Islet precursor cell (in vitro differentiated cells): ENCODE measurements at regions not wholly inside any gene's neighbourhood (a gene's known extent, or its start where the extent isn't known, plus 50 kb on each side); places are given as distances from the start of the nearest gene placed in this dataset.
A peak's percentile ranks its signal among the peaks of the same experiment; 100 is the strongest.
"Not testable (repeated sequence)": the region's sequence is repeated elsewhere in the genome, so short reads cannot be mapped to it uniquely, and the experiment has no call there.

Experiments
- DNase-seq: peaks from one replicate; pipeline ENCODE4 v3.0.0-alpha.2; 2018

DNA sequence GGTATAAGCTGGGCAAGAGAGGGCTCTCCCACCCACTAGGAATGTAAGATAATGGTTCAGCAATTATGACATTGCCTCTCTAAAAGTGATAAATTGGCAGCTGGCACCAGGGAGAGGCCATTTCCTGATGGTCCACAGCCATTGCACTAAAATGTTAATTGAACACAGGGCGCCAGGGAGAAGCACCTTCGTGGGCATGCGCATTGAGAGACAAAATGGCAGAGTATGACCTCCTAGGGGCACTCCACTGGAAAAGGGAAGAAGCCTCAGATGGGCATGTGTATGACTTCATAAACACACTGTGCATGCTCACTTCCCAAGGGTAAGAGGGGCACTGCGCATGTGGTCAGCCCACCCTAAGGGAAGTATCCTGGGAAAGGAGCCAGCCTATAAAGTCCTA lies 419.2 kb downstream of the AGTPBP1 start:
- no peak for DNase-seq

GRCh38 chr9:85321561-85321960 lies 420.2 kb downstream of the AGTPBP1 start:
- DNase-seq, result no peak

GRCh38 chr9:85319936-85320656 lies 421.7 kb downstream of the AGTPBP1 start:
- no peak for DNase-seq

- DNase-seq, result not testable (repeated sequence)
Observed at GRCh38 chr9:85315535-85315934, 426.2 kb downstream of the AGTPBP1 start.

DNA sequence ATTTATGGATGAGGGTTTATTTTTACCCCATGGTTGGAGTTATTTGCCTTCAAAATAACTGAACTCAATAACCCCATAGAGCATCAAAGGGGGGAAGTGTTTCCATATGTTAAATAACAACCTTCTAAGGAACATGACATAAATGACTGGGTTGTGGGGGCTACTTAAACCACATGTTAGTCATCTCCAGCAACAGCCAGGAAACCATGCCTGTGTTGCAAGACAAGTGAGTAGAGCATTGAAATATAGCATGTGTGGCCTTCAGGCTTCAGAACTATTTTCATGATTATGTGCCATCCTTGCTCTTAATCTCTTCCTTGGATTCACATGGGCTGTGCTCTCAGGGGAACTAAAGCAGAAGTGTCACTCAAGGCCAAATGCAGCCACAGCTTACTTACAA lies 431.2 kb downstream of the AGTPBP1 start:
- no peak for DNase-seq

- no peak for DNase-seq
Observed at GRCh38 chr9:85303757-85304134, 438.0 kb downstream of the AGTPBP1 start.

- DNase-seq, result no peak
Observed at GRCh38 chr9:85302938-85303756, 438.6 kb downstream of the AGTPBP1 start.

DNA sequence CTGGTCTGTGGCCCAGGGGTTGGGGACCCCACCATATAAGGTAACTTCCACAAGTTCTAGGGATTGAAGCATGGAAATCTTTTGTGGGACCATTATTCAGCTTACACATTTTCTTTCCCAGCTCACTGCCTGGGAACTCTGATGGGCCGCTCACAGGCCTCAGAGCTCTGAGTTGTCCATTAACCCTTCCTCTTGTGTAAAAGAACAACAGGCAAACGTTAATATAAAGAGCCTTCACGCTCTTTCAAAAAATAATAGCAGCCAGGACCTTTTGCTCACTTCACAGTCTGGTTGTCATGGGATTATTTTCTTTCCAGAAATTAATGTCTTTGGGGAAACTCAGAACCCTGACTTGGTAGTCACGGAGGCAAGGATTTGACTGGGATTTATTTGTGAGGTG lies 443.3 kb downstream of the AGTPBP1 start:
- DNase-seq, result no peak

GRCh38 chr9:85295244-85295643 lies 446.5 kb downstream of the AGTPBP1 start:
- not testable (repeated sequence) for DNase-seq

GRCh38 chr9:85292261-85292660 lies 449.5 kb downstream of the AGTPBP1 start:
- no peak for DNase-seq

DNA sequence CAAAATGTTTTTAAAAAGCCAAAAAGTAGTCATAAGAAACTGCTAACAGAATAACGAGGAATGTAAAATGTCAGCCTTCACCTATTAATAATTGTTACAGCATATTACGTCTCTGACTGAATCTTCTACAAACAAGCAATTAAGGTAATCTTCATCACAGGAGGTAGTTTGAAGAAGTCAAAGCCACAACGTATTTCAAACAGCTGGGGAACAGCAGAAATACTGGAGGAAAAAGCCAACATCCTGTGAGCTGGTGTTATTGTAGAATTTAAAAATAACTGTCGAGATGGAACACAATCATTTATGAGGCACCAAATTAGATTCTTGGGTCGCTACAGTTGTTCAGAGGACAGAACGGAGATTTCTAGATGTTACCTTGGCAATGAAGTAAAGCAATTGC lies 450.5 kb downstream of the AGTPBP1 start:
- DNase-seq, result no peak

GRCh38 chr9:85290019-85290418 lies 451.7 kb downstream of the AGTPBP1 start:
- no peak for DNase-seq

DNA sequence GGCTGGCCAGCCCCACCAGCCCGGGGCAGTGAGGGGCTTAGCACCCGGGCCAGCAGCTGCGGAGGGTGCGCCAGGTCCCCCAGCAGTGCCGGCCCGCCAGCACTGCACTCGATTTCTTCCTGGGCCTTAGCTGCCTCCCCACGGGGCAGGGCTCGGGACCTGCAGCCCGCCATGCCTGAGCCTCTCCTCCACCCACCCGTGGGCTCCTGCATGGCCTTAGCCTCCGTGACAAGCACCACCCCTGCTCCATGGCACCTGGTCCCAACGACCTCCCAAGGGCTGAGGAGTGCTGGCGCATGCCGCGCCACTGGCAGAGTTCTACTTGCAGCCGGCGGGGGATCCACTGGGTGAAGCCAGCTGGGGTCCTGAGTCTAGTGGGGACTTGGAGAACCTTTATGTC lies 452.6 kb downstream of the AGTPBP1 start:
- DNase-seq, result no peak

GRCh38 chr9:85283421-85283820 lies 458.3 kb downstream of the AGTPBP1 start:
- no peak for DNase-seq

DNA sequence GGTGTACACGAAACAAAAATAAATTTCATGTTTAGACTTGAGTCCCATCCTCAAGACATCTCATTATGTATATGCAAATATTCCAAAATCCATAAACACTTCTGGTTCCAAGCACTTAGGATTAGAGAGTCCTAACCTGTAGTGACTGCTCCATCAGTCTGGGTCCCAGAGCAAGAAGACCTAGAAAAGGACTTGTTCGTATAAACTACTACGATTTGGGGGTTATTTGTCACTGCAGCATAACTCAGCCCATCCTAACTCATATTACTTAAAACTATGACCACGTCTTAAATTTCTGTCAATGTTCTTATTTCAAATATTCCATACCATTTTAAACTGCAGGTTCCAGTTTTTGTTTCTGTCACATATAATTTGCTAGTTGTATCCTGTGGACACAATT lies 463.0 kb downstream of the AGTPBP1 start:
- DNase-seq, result no peak

GRCh38 chr9:85276741-85277140 lies 465.0 kb downstream of the AGTPBP1 start:
- no peak for DNase-seq

- no peak for DNase-seq
Observed at GRCh38 chr9:85269811-85270210, 471.9 kb downstream of the AGTPBP1 start.

- no peak for DNase-seq
Observed at GRCh38 chr9:85268131-85268530, 473.6 kb downstream of the AGTPBP1 start.

DNA sequence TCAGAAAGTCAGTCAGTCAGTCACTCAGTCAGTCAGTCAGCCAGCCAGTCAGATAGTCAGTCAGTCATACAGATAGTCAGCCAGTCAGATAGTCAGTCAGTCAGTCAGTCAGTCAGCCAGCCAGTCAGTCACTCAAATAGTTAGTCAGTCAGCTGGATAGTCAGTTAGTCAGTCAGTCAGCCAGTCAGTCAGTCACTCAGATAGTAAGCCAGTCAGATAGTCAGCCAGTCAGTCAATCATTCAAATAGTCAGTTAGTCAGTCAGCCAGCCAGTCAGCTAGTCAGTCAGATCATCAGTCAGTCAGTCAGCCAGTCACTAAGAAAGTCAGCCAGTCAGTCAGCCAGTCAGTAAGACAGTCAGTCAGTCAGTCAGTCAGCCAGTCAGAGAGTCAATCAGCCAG lies 477.1 kb downstream of the AGTPBP1 start:
- DNase-seq, result no peak

- no peak for DNase-seq
Observed at GRCh38 chr9:85263288-85263687, 478.5 kb downstream of the AGTPBP1 start.

DNA sequence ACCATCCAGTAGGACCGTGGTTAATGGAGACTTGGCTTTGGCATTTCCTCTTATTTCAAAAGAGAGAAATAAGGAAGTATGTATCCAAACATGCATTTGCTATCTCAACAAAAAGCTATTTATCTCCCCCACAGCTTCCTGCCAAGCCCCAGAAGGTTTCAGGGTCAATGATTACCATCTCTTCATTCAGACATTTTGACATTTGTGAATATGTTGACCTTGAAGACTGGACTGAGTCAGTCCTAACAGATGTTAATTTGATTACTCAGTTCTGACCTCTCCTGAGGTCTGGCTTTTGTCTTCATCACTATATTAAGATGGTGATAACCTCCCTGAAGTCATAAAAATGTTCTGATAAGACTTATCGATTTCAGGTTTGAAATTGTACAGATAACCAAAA lies 479.4 kb downstream of the AGTPBP1 start:
- no peak for DNase-seq

DNA sequence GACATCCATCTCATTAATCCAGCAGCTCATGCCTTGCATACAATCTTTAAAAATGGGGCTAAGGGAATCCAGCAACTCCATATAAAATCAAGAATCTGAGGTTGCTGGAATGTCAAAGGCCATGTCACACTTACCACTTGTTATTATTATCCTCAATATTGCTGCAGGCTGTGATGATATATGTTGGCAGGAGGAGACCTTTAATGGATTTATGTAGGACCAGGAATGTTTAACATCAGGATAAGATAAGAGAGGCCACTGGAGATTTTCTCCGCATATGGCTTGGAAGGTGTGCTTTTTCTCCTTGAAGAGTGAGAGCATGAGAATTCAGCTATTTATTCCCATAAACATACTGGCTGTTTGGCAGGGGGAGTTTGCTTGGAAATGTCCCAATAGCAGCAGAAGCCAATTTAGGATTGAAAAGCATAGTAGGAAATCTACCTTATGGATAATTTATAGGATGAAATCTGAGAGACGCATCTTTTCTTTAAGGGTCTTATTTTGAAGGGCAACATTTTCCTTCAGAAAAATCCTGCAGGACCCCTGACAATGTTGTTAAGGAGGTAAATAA lies 481.4 kb downstream of the AGTPBP1 start:
- no peak for DNase-seq

- peak; percentile 92 for DNase-seq
Observed at GRCh38 chr9:85258823-85259370, 482.9 kb downstream of the AGTPBP1 start.

DNA sequence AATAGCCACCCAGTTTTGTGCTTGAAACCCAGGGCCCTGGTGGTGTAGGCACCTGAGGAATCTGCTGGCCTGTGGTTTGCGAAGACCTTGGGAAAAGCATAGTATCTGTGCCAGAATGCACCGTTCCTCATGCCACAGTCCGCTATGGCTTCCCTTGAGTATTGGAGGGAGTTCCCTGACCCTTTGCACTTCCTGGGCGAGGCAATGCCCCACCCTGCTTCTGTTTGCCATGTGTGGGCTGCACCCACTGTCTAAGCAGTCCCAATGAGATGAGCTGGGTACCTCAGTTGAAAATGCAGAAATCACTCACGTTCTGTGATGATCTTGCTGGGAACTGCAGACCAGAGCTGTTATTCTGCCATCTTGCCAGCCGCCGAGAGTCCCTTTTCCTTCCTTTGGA lies 483.5 kb downstream of the AGTPBP1 start:
- DNase-seq, result no peak
